ENCODE measurements at regions not wholly inside any gene's neighbourhood (a gene's known extent, or its start where the extent isn't known, plus 50 kb on each side); places are given as distances from the start of the nearest gene placed in this dataset.
A peak's percentile ranks its signal among the peaks of the same experiment; 100 is the strongest.
"Not testable (repeated sequence)": the region's sequence is repeated elsewhere in the genome, so short reads cannot be mapped to it uniquely, and the experiment has no call there.

GRCh38 chr14:63147018-63147417, 57.2 kb upstream of the RHOJ start:
- no peak for DNase-seq (ENCODE audit: low read depth in 3 of 3, low spot score in 2 of 3)

- DNase-seq (ENCODE audit: low read depth in 3 of 3, low spot score in 2 of 3) = no peak
These were observed 69.4 kb upstream of the RHOJ start for GRCh38 chr14:63134801-63135200.

GRCh38 chr14:63130531-63130930, 73.7 kb upstream of the RHOJ start:
- no peak for DNase-seq (ENCODE audit: low read depth in 3 of 3, low spot score in 2 of 3)

GRCh38 chr14:63106487-63106886, 61.2 kb upstream of the KCNH5 start:
- not testable (repeated sequence) for DNase-seq (ENCODE audit: low read depth in 3 of 3, low spot score in 2 of 3)

GRCh38 chr14:63100552-63100951, 55.3 kb upstream of the KCNH5 start:
- no peak for DNase-seq (ENCODE audit: low read depth in 3 of 3, low spot score in 2 of 3)

- peak in 1 of 3 donors; percentile 0 for DNase-seq (ENCODE audit: low read depth in 3 of 3, low spot score in 2 of 3)
These were observed 50.9 kb upstream of the KCNH5 start for GRCh38 chr14:63096186-63096585.

All from right renal cortex interstitium (tissue), 3 donors.